ENCODE measurements at regions not wholly inside any gene's neighbourhood (a gene's known extent, or its start where the extent isn't known, plus 50 kb on each side); places are given as distances from the start of the nearest gene placed in this dataset.

GRCh38 chr12:93243689-93244513 is 133.8 kb upstream of the NUDT4 start:
- peak; percentile 61 for ATAC-seq
- DNase-seq: no peak
- intact Hi-C loops (cut with micrococcal nuclease): no loop called here

GRCh38 chr12:93244514-93245077 is 133.1 kb upstream of the NUDT4 start:
- intact Hi-C loops (cut with micrococcal nuclease): no loop called here
- no peak for ATAC-seq
- no peak for DNase-seq

- no peak for DNase-seq
- no peak for ATAC-seq
- intact Hi-C loops (cut with micrococcal nuclease): no loop called here
These were observed 132.2 kb upstream of the NUDT4 start for GRCh38 chr12:93245543-93245942.

GRCh38 chr12:93247313-93247991 is 130.3 kb upstream of the NUDT4 start:
- ATAC-seq (peak; percentile 42), DNase-seq (no peak)
- intact Hi-C loops (cut with micrococcal nuclease): no loop called here

GRCh38 chr12:93252221-93252620 is 125.5 kb upstream of the NUDT4 start:
- intact Hi-C loops (cut with micrococcal nuclease): no loop called here
- DNase-seq: no peak
- no peak for ATAC-seq

- no peak for ATAC-seq
- intact Hi-C loops (cut with micrococcal nuclease): no loop called here
- DNase-seq: no peak
These were observed 122.8 kb upstream of the NUDT4 start for GRCh38 chr12:93254911-93255310.

- ATAC-seq: peak; percentile 55
- no peak for DNase-seq
- intact Hi-C loops (cut with micrococcal nuclease): no loop called here
These were observed 121.3 kb upstream of the NUDT4 start for GRCh38 chr12:93256256-93256969.

- ATAC-seq: no peak
- no peak for DNase-seq
- intact Hi-C loops (cut with micrococcal nuclease): no loop called here
These were observed 116.1 kb upstream of the NUDT4 start for GRCh38 chr12:93261505-93262094.

- intact Hi-C loops (cut with micrococcal nuclease): no loop called here
- no peak for ATAC-seq
- no peak for DNase-seq
These were observed 104.7 kb upstream of the NUDT4 start for GRCh38 chr12:93272997-93273396.

GRCh38 chr12:93273834-93274564 is 103.7 kb upstream of the NUDT4 start:
- no peak for ATAC-seq
- intact Hi-C loops (cut with micrococcal nuclease): no loop called here
- DNase-seq: no peak

GRCh38 chr12:93274937-93275336 is 102.8 kb upstream of the NUDT4 start:
- no peak for ATAC-seq
- no peak for DNase-seq
- intact Hi-C loops (cut with micrococcal nuclease): no loop called here

- ATAC-seq: no peak
- intact Hi-C loops (cut with micrococcal nuclease): no loop called here
- no peak for DNase-seq
These were observed 102.1 kb upstream of the NUDT4 start for GRCh38 chr12:93275589-93275988.

GRCh38 chr12:93279565-93280412 is 97.9 kb upstream of the NUDT4 start:
- intact Hi-C loops (cut with micrococcal nuclease): no loop called here
- DNase-seq: no peak
- ATAC-seq: peak; percentile 36

GRCh38 chr12:93287149-93287548 is 90.6 kb upstream of the NUDT4 start:
- DNase-seq (no peak), ATAC-seq (no peak)
- intact Hi-C loops (cut with micrococcal nuclease): no loop called here

GRCh38 chr12:93288626-93289025 is 89.1 kb upstream of the NUDT4 start:
- intact Hi-C loops (cut with micrococcal nuclease): no loop called here
- DNase-seq (no peak), ATAC-seq (no peak)

GRCh38 chr12:93290391-93290790 is 87.3 kb upstream of the NUDT4 start:
- intact Hi-C loops (cut with micrococcal nuclease): no loop called here
- DNase-seq (no peak), ATAC-seq (no peak)

- intact Hi-C loops (cut with micrococcal nuclease): no loop called here
- DNase-seq (no peak), ATAC-seq (no peak)
These were observed 85.5 kb upstream of the NUDT4 start for GRCh38 chr12:93292213-93292612.
